HG03139 (cell line): ENCODE measurements at regions not wholly inside any gene's neighbourhood (a gene's known extent, or its start where the extent isn't known, plus 50 kb on each side); places are given as distances from the start of the nearest gene placed in this dataset.
"Not testable (repeated sequence)": the region's sequence is repeated elsewhere in the genome, so short reads cannot be mapped to it uniquely, and the experiment has no call there.

ENCODE experiments used
- ATAC-seq: cut with Tn5 transposase; IDR thresholded peaks from one replicate; pipeline ENCODE4 v1.9.1; 2021; ENCODE audit not compliant: unreplicated experiment

DNA sequence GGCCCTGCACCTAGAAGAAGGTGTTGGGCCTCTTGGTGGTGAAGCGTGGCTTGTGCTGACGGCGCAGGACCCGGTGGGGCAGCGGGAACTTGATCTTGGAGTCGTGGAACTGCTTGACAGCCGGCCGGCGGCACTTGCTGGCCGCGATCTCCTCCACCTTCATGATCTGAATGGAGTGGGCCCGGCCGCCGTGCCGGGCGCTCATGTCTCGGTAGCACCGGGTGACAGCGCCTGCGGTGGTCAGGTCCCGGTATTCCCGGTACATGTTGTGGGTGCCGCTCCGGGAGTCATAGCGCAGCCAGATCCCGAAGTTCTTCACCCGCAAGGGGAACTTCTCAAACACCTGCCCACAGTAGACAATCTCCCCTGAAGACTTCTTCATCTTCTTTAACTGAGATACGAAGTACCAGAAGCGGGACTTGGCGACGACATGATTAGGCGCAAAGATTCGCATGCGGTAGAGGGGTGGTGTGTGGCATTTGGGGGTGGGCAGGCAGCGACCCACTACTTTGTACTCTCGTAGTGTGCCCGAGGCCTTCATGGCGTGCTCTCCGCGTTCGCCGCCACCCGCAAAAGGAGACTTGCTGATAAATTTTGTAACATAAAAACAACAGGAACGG is 92.1 kb upstream of the MSH6 start:
- not testable (repeated sequence) for ATAC-seq

DNA sequence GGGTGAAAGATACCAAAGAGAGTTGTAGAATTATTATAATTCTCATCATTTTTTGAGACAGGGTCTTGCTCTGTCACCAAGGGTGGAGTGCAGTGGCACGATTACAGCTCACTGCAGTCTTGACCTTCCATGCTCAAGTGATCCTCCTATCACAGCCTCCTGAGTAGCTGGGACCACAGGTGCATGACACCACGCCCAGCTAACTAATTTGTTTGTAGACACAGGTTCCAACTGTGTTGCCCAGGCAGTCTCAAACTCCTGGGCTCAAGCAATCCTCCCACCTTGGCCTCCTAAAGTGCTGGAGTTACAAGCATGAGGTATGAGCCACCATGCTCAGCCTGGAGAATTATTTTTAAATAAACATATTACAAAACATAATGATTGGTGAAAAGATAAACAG is 92.8 kb upstream of the MSH6 start:
- no peak for ATAC-seq

DNA sequence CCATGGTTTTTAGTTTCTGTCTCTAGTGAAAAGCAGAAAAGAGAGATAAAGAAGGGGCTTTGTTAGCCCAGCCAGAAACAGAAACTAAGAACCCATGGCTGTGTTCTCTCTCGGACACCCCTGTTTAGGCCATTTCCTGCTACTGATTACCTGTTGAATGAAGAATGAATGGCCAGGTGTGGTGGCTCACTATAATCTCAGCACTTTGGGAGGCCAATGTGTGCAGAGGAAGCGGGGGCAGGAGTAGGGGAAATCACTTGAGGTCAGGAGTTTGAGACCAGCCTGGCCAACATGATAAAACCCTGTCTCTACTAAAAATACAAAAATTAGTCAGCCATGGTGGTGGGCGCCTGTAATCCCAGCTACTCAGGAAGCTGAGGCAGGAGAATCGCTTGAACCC is 93.8 kb upstream of the MSH6 start:
- ATAC-seq, result peak; percentile 70

DNA sequence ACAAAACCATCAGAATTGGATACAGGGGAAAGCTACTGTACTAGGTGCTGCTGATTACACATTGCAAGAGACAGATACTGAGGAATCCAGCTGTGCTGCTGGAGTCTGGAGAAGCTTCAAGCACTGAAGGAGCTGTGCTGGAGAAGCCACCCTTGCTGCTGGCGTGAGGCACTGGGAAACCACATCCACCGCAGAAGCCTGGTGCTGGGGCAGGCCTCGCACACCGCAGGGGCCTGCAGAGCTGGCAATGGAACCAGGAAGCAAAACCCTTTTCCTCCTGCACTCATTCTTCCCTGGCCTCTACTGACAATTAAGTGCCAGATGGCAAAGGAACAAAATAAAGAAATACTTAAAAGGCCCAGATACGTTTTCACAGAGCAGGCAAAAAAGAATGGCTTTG is 94.4 kb upstream of the MSH6 start:
- ATAC-seq, result no peak

DNA sequence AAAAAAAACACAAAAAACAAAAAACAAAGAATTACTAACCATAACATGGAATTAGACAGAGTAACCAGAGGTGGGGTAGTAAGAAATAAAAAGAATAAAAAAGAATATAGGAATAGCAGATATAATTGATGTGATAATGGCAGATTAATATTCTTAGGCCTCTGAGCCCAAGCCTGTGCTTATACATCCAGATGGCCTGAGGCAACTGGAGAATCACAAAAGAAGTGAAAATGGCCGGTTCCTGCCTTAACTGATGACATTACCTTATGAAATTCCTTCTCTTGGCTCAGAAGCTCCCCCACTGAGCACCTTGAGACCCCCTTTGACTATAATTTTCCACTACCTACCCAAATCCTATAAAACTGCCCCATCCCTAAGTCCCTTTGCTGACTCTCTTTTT is 95.1 kb upstream of the MSH6 start:
- no peak for ATAC-seq

DNA sequence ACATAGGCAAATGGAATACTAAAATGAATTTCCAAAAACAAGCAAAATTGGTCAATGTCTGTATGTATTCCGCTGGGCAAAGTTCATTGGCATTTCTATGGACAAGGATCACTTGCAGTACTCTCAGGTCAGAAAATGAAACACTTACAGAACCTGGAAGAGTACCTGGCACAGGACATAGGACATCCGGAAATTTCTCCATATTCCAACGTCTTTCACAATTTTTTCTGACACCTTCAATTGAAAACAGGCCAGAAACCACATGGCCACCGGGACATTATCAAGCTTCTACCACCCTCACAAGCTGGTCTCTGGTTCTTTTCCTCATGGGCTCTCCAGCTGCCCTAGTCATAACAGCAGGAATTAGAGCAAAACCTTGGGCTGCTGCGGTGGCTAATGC is 96.9 kb upstream of the MSH6 start:
- ATAC-seq, result no peak

DNA sequence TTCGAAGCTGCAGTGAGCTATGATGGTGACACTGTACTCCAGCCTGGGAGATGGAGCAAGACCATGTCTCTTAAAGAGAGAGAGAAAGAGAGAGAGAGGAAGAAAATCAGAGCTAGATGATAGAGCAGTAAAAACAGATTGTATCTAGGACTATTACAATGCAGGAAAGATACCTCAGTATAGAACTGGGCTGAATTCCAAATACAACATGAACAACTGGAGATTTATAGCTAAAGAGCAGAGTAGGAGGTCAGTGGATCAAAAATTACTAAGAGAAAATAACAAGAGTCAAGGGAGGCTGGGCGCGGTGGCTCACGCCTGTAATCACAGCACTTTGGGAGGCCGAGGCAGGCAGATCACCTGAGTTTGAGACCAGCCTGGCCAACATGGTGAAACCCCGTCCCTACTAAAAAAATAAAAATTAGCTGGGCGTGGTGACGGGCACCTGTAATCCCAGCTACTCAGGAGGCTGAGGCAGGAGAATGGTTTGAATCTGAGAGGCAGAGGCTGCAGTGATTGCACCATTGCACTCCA is 100.7 kb upstream of the MSH6 start:
- ATAC-seq, result no peak

DNA sequence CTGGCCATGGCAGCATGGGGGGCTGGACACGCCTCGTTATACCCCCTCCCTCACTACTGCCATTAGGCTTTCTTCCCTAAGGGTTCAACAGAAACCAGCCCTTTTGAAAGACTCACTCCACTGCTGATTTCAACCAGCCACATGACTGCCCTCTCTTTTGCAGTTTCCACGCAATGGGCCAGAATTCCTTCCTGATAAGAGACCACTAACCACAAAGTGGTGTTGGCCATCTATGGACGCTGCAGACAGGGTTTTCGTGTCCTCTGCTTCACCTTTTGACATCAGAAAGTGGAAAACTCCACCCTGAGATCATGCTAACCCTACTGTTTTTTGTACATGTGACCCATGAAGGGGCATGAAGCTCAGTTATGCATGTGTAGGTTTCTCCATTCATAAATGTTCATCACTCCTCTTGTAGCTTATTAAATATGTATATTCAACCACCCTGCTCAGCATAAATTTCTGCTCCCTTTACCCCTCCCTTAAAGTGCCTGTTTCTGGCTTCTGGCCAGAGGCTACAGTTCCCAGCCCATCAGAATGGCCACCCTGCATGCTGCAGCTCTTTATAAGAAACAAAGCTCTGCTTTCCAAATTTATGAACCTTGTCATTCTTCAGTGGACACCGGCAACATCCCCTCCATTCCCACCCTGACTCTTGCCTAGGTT is 105.6 kb upstream of the KCNK12 start:
- no peak for ATAC-seq

DNA sequence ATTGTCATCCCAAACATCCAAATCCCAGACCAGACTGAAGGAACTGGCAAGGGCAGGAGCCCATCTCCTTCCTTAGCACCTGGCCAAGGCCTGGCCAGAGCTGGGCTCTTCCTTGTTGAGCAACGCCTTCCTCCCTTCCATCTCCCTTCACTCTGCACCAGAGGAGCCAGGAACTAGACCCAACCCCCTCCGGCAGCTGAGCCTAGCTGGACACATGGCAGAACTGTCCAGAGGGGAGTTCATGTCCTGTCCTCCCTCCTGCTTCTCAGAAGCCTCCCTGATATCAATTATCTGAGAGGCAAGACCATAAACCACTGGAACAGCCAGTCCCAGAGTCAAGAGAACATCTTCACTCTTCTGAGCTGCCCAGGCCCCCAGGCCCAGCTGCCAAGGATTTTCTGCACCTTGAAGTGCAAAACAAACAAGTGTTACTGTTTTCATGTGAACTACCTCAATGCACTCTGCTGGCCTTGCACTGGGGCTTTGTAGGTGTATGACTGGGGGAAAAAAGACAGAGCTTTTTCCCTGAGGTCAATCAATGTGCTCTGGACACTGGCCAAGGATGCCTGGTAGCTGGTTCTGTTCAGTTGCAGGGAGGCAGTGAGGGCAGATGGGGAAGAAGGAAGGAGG is 104.5 kb upstream of the KCNK12 start:
- ATAC-seq, result no peak

DNA sequence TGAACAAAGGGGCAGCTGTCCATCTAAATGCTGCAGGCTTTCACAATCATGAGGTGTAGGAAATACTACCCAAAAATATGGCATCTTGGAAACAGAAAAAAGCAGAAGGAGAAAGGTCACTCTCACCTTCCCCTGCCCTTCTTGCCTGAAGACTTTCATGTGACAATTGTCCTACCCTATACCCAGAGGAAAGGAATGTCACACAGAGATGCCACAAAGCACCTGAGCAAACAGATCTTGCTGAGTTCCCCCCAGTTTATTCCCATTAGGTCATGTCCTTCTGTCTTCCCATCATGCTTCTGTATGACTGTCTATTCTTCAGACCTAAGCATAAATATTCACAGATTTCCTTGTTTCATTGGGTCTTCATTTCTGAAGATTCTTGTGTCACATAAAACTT is 95.5 kb upstream of the KCNK12 start:
- no peak for ATAC-seq

DNA sequence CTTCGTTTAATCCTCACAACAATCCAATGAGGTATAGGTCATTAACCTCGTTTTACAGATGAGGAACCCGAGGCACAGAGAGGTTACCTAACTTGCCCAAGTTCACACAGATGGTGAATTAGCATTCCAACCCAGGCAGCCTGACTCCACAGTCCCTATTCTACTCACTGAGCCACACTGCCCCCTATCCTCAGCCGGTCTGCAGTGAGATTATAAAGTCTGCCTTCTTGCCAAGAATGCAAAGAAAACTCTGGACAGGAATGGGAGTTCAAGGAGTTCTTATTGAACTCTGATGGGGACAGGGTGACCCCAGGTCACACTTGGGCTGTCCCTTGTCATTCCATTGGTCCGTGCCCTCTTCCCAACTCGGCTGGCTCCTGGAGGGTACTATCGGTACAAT is 94.0 kb upstream of the KCNK12 start:
- ATAC-seq, result no peak

DNA sequence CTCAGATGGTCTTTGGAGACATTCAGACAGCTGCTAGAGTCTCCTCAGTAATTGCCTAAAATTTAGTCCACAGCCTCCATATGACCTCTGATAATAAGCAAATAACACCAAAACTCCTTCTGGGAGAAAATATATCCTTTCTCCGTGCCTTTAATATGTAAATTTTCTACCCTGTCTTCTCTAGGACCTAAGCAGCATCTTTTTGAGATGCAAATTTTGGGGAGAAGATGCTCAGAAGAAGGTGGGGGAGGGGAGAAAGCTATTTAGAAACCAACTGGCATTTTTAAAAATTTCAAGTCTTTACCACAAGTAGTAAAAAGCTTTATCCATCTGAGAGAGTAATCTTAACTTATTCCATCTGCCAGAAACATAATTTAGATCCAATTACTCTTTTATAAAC is 91.8 kb upstream of the KCNK12 start:
- ATAC-seq, result no peak

DNA sequence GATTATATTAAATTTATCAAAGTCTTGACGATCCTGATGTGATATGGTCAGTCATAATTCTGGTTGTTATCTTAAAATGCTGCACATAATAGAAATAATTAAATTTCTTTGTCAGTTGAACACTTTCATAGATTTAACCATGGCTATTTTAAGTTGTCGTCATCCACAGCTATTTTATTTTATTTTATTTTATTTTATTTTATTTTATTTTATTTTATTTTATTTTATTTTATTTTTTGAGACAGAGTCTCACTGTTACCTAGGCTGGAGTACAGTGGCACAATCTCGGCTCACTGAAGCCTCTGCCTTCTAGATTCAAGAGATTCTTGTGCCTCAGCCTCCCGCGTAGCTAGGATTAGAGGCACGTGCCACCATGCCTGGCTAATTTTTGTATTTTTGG is 90.5 kb upstream of the KCNK12 start:
- ATAC-seq, result no peak

DNA sequence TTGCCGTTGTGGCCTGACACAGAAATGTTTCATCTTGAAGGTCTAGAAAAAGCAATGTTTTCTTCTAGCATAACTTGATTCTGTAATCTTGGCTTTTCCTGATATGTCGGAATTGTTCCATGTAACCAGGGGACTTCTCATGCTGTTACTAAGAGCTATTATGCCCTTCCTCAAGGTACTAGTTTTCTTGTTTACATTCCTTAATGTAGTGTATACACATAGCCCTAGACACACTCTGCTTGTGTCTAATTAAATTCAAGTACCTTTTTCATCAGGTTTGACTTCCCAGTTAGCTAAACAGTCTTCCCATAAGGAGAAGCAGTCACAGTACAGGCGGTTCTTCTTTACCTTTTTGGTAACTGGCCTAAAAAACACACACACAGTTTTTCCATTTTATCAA is 89.4 kb upstream of the KCNK12 start:
- ATAC-seq, result no peak

DNA sequence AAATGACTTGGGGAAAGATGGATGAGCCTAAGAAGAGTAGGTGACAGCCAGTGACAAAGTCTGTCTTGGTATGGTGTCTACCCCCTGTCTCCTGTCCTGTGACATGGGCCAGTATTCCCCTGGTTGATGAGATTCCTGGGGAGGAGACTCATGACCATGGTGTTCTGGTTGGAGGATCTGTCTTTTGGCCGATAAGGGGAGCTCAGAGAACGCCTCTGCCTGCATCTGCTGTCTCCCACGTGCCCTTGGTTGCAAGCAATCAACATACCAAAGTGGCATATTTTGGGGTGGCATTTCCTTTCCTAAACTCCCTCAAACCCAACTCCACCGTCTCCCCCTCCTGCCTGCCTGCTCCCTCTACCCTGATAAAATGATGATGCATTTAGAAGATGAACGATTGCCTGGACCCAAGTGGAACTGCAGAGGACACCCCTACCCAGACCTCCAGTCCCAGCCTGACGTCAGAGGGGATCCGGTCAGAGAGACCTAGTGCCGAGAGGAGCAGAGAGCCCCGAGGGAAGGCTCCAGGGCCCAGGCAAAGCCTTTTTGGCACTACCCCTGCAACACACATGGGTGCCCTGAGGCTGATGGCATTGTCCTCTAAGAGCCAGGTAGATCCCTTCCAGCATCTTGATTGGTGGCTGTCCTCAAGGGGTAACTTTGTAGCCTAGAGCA is 88.0 kb upstream of the KCNK12 start:
- ATAC-seq, result no peak

DNA sequence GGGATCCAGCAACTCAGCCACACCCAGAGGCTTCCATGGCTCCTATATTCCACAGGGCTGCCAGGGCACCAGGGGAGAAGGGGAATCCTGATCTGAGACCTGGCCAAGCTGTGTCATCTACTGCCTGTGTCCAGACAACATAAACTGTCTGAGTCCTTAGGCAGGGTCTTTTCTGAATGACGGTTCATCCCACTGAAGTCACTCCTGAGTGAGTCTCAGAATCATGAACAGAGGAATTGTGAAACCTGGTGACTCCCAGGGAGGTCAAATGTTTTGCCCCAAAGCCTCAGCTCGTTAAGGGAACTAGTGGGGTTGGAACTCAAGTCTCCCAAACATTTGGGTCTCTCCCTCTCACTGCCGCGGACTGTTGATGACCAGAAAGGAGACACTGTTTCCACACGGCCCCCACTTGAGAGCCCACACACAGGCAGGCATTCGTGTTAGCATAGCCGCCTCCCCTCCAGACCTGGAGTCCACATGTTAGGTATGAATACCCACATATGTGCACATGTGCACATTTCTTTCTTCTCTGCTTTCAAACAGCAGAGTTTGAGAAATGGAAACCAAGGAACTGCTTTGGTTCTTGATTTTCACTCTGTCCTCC is 87.2 kb upstream of the KCNK12 start:
- ATAC-seq, result no peak

DNA sequence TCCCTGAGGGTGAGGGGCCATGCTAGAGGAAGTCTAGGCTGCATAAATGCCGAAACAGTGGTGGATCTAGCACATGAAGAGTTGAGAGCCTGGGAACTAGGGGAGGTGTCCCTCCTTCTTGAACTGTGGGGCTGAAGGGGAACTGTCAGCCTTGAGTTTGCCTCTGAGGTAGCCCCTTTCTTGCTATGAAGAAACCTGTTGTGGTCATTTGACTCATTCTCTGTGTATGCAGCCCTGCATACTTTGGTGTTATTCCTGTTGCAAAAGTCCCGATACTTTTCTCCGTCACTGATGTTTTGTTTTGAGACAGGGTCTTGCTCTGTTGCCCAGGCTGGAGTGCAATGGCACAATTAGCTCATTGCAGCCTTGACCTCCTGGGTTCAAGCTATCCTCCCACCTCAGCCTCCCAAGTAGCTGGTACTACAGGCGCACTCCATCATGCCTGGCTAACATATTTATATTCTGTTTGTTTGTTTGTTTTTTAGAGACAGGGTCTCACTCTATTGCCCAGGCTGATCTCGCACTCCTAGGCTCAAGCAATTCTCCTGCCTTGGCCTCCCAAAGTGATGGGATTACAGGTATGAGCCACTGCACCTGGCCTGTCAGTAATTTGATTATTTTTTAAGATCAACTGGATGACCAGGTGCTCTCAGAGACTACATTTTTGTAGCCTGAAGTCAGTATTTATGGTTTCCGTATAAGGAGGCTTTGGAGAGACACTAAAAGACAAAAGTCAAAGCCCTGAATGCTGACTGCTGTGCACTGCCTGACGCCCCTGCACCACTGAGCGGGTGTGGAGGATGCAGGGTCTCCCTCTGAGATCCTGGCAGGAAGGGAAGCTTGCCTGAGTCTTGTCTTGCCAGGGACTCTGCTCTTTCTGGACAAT is 86.2 kb upstream of the KCNK12 start:
- ATAC-seq, result no peak

DNA sequence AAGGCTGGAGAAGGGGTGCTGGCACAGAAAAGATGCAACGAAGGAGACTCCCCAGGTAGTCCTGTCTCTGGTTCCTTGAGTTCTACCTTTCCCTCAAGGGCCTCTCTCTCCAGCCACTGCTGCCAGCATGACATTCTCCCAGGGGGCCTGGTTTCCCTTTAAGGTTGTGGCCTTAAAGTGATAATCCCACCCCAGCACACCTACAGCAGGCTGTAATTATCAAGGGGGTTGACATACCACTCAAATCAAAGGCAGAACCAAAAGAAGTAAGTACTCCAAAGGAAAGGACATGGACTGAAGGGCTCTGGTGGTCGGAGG is 84.7 kb upstream of the KCNK12 start:
- no peak for ATAC-seq

DNA sequence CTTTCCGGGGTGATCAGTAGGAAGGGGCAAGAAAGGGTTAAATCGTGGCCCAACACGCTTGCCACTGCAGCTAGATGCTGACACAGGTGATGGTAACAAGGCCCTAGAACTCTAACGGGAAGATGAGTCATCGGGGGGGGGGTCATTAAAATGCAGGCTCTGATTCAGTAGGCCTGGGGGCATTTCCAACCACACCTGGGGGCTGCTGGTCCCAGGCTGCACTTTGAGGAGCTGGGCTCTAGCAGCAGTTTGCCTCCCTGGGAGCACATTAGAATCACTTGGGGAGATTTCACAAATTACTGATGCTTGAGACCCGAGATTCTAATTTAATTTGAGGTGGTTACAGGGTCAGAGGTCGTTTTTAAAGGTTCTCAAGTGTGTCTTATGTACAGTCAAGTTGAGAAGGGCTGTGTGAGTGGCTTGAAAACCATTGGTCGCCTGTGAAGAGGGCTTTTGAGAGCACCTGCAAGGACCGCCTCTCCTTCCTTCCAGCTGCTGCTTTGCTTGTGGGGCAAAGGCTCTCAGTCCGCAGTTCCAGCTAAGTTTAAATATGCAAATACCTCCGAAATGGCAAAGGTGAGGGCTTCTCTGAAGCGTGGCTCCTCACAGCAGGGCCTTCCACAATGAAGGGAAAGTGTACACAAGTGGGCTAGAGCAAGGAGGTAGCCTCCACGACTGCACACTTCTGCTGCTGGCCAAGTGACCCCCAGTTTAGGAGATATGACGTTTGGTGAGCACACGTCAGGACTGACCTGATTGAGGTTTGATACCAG is 84.2 kb upstream of the KCNK12 start:
- ATAC-seq, result peak; percentile 78
